ENCODE measurements at regions not wholly inside any gene's neighbourhood (a gene's known extent, or its start where the extent isn't known, plus 50 kb on each side); places are given as distances from the start of the nearest gene placed in this dataset.

- Mint-ChIP-seq H3K27ac (no peak overlapping the region), H3K4me3 (no peak overlapping the region), H3K36me3 (peaks cover 0 to 3% (median 0%) of the 10 kb centered on the region in 3 donors), H3K4me1 (peaks cover 13 to 15% of the 10 kb centered on the region in 2 donors), H3K27me3 (ENCODE audit: low read depth in 3 of 3) (peaks cover 4 to 11% (median 4%) of the 10 kb centered on the region in 3 donors), H3K9me3 (peaks cover 0 to 5% (median under 1%) of the 10 kb centered on the region in 6 donors)
- no peak for DNase-seq
Observed at GRCh38 chr9:96135076-96135752, 166.8 kb downstream of the HSD17B3 start.

GRCh38 chr9:96133321-96134021, 168.5 kb downstream of the HSD17B3 start:
- H3K9me3 Mint-ChIP-seq, result peaks cover 0 to 5% (median under 1%) of the 10 kb centered on the region in 6 donors
- peaks cover 4 to 11% (median 7%) of the 10 kb centered on the region in 3 donors for H3K27me3 Mint-ChIP-seq (ENCODE audit: low read depth in 3 of 3)
- peaks cover 0 to 3% (median 0%) of the 10 kb centered on the region in 3 donors for H3K36me3 Mint-ChIP-seq
- no peak for DNase-seq
- H3K4me3 Mint-ChIP-seq, result no peak overlapping the region
- H3K4me1 Mint-ChIP-seq, result peaks cover 13 to 15% of the 10 kb centered on the region in 2 donors
- H3K27ac Mint-ChIP-seq, result no peak overlapping the region

- peaks cover 4 to 14% (median 7%) of the 10 kb centered on the region in 3 donors for H3K27me3 Mint-ChIP-seq (ENCODE audit: low read depth in 3 of 3)
- peaks cover 0 to 3% (median 2%) of the 10 kb centered on the region in 3 donors for H3K36me3 Mint-ChIP-seq
- no peak for DNase-seq
- H3K9me3 Mint-ChIP-seq, result peaks cover 0 to 9% (median under 1%) of the 10 kb centered on the region in 6 donors
- H3K4me3 Mint-ChIP-seq, result no peak overlapping the region
- peaks cover 1 to 5% of the 10 kb centered on the region in 2 donors for H3K4me1 Mint-ChIP-seq
- H3K27ac Mint-ChIP-seq, result no peak overlapping the region
Observed at GRCh38 chr9:96131825-96132224, 170.2 kb downstream of the HSD17B3 start.

- Mint-ChIP-seq H3K27me3 (ENCODE audit: low read depth in 3 of 3) (peaks cover 4 to 14% (median 7%) of the 10 kb centered on the region in 3 donors), H3K9me3 (peaks cover 0 to 9% (median under 1%) of the 10 kb centered on the region in 6 donors)
Observed at GRCh38 chr9:96130970-96131369, 171.0 kb downstream of the HSD17B3 start.

GRCh38 chr9:96129747-96130146, 172.2 kb downstream of the HSD17B3 start:
- H3K36me3 Mint-ChIP-seq, result peaks cover 0 to 3% (median 2%) of the 10 kb centered on the region in 3 donors
- H3K27ac Mint-ChIP-seq, result no peak overlapping the region
- H3K27me3 Mint-ChIP-seq (ENCODE audit: low read depth in 3 of 3), result peaks cover 4 to 12% (median 7%) of the 10 kb centered on the region in 3 donors
- H3K4me3 Mint-ChIP-seq, result no peak overlapping the region
- no peaks in the 10 kb centered on the region for H3K4me1 Mint-ChIP-seq
- H3K9me3 Mint-ChIP-seq, result peaks cover 0 to 9% (median under 1%) of the 10 kb centered on the region in 6 donors
- DNase-seq, result no peak

More at GRCh38 chr9:96130970-96131369, 171.0 kb downstream of the HSD17B3 start:
- Mint-ChIP-seq H3K4me1 (peaks cover 0 to 3% of the 10 kb centered on the region in 2 donors), H3K36me3 (peaks cover 0 to 3% (median 2%) of the 10 kb centered on the region in 3 donors), H3K4me3 (no peak overlapping the region), H3K27ac (no peak overlapping the region)
- no peak for DNase-seq

- DNase-seq, result no peak
- H3K9me3 Mint-ChIP-seq, result peaks cover 0 to 9% (median under 1%) of the 10 kb centered on the region in 6 donors
- H3K27ac Mint-ChIP-seq, result no peak overlapping the region
- H3K4me1 Mint-ChIP-seq, result no peaks in the 10 kb centered on the region
- peaks cover 0 to 3% (median 2%) of the 10 kb centered on the region in 3 donors for H3K36me3 Mint-ChIP-seq
- H3K27me3 Mint-ChIP-seq (ENCODE audit: low read depth in 3 of 3), result peaks cover 4 to 12% (median 7%) of the 10 kb centered on the region in 3 donors
- no peak overlapping the region for H3K4me3 Mint-ChIP-seq
Observed at GRCh38 chr9:96128880-96129279, 173.1 kb downstream of the HSD17B3 start.

GRCh38 chr9:96126321-96126881, 175.6 kb downstream of the HSD17B3 start:
- peaks cover 0 to 3% (median 0%) of the 10 kb centered on the region in 6 donors for H3K9me3 Mint-ChIP-seq
- H3K4me1 Mint-ChIP-seq, result peaks cover 13 to 14% of the 10 kb centered on the region in 2 donors
- H3K27ac Mint-ChIP-seq, result no peak overlapping the region

GRCh38 chr9:96125624-96126023, 176.4 kb downstream of the HSD17B3 start:
- DNase-seq, result no peak
- H3K36me3 Mint-ChIP-seq, result peaks cover 0 to 2% (median 0%) of the 10 kb centered on the region in 3 donors
- peaks cover 21% of the 10 kb centered on the region in 2 donors for H3K4me1 Mint-ChIP-seq
- peaks cover 0 to 3% (median 0%) of the 10 kb centered on the region in 6 donors for H3K9me3 Mint-ChIP-seq
- H3K27me3 Mint-ChIP-seq (ENCODE audit: low read depth in 3 of 3), result peaks cover 1 to 10% (median 3%) of the 10 kb centered on the region in 3 donors
- H3K27ac Mint-ChIP-seq, result no peak overlapping the region
- no peak overlapping the region for H3K4me3 Mint-ChIP-seq

More at GRCh38 chr9:96126321-96126881, 175.6 kb downstream of the HSD17B3 start:
- peaks cover 0 to 2% (median 0%) of the 10 kb centered on the region in 3 donors for H3K36me3 Mint-ChIP-seq
- no peak for DNase-seq
- no peak overlapping the region for H3K4me3 Mint-ChIP-seq
- peaks cover 1 to 8% (median 3%) of the 10 kb centered on the region in 3 donors for H3K27me3 Mint-ChIP-seq (ENCODE audit: low read depth in 3 of 3)

GRCh38 chr9:96122751-96123150, 179.2 kb downstream of the HSD17B3 start:
- Mint-ChIP-seq H3K4me1 (peaks cover 44% of the 10 kb centered on the region in 2 donors), H3K36me3 (peaks cover 0 to 2% (median 2%) of the 10 kb centered on the region in 3 donors), H3K9me3 (peaks cover 0 to 2% (median 0%) of the 10 kb centered on the region in 6 donors), H3K27me3 (ENCODE audit: low read depth in 3 of 3) (peaks cover 0 to 10% (median 5%) of the 10 kb centered on the region in 3 donors), H3K27ac (no peak overlapping the region), H3K4me3 (no peak overlapping the region)
- DNase-seq, result no peak

GRCh38 chr9:96122282-96122681, 179.7 kb downstream of the HSD17B3 start:
- Mint-ChIP-seq H3K36me3 (peaks cover 0 to 5% (median 2%) of the 10 kb centered on the region in 3 donors), H3K27me3 (ENCODE audit: low read depth in 3 of 3) (peaks cover 0 to 10% (median 8%) of the 10 kb centered on the region in 3 donors), H3K9me3 (peaks cover 0 to 2% (median 0%) of the 10 kb centered on the region in 6 donors), H3K4me3 (no peak overlapping the region), H3K4me1 (peaks cover 49% of the 10 kb centered on the region in 2 donors), H3K27ac (no peak overlapping the region)
- no peak for DNase-seq

GRCh38 chr9:96121136-96121535, 180.8 kb downstream of the HSD17B3 start:
- DNase-seq, result peak; percentile 22 to 32 (median 25)
- peaks cover 2 to 11% (median 8%) of the 10 kb centered on the region in 3 donors for H3K27me3 Mint-ChIP-seq (ENCODE audit: low read depth in 3 of 3)
- H3K9me3 Mint-ChIP-seq, result peaks cover 0 to 2% (median 0%) of the 10 kb centered on the region in 6 donors
- no peak overlapping the region for H3K27ac Mint-ChIP-seq
- H3K4me1 Mint-ChIP-seq, result peaks cover 58 to 61% of the 10 kb centered on the region in 2 donors
- H3K4me3 Mint-ChIP-seq, result peak overlapping the region; percentile 26 to 64 (median 57)
- H3K36me3 Mint-ChIP-seq, result peaks cover 0 to 5% (median 0%) of the 10 kb centered on the region in 3 donors

- H3K27ac Mint-ChIP-seq, result peak overlapping the region in 1 of 6 donors; percentile 15
- H3K9me3 Mint-ChIP-seq, result peaks cover 0 to 2% (median 0%) of the 10 kb centered on the region in 6 donors
Observed at GRCh38 chr9:96117398-96118080, 184.4 kb downstream of the HSD17B3 start.

More at GRCh38 chr9:96117398-96118080, 184.4 kb downstream of the HSD17B3 start:
- Mint-ChIP-seq H3K4me1 (peaks cover 62 to 69% of the 10 kb centered on the region in 2 donors), H3K27me3 (ENCODE audit: low read depth in 3 of 3) (peaks cover 4 to 18% (median 13%) of the 10 kb centered on the region in 3 donors), H3K4me3 (peak overlapping the region in 4 of 5 donors; percentile 37 to 82 (median 78)), H3K36me3 (peaks cover 4 to 9% (median 5%) of the 10 kb centered on the region in 3 donors)
- DNase-seq, result peak in 2 of 3 donors; percentile 22 to 39
